ENCODE measurements at regions not wholly inside any gene's neighbourhood (a gene's known extent, or its start where the extent isn't known, plus 50 kb on each side); places are given as distances from the start of the nearest gene placed in this dataset.

DNA sequence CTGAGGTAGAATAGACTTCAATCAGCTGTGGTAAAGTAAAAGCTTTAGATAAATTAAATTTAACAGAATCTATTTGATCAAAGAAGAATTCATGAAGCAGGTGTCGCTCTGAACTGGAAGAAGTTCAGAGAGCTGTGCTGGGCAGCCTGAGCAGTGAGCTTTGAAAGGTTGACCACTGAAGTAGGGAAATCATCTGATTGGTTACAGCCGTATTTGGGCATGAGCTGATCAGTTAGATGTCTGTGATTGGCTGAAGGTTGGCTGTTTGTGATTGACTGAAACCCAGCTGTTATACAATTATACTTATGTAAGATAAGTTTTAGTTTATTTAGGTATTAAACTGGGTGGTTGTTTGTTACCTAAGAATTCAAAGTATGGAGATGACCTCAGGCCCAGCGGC, 1174.6 kb downstream of the CDH9 start:
- H3K9me3 Mint-ChIP-seq (ENCODE audit: low read depth), result peaks cover 18% of the 10 kb centered on the region
- DNase-seq (ENCODE audit: low spot score), result no peak
- no peak overlapping the region for H3K27ac Mint-ChIP-seq (ENCODE audit: unreplicated experiment)
- H3K36me3 Mint-ChIP-seq (ENCODE audit: low read depth), result no peaks in the 10 kb centered on the region
- H3K27me3 Mint-ChIP-seq (ENCODE audit: low read depth), result no peaks in the 10 kb centered on the region
- TF ChIP-seq, protein P1, sequence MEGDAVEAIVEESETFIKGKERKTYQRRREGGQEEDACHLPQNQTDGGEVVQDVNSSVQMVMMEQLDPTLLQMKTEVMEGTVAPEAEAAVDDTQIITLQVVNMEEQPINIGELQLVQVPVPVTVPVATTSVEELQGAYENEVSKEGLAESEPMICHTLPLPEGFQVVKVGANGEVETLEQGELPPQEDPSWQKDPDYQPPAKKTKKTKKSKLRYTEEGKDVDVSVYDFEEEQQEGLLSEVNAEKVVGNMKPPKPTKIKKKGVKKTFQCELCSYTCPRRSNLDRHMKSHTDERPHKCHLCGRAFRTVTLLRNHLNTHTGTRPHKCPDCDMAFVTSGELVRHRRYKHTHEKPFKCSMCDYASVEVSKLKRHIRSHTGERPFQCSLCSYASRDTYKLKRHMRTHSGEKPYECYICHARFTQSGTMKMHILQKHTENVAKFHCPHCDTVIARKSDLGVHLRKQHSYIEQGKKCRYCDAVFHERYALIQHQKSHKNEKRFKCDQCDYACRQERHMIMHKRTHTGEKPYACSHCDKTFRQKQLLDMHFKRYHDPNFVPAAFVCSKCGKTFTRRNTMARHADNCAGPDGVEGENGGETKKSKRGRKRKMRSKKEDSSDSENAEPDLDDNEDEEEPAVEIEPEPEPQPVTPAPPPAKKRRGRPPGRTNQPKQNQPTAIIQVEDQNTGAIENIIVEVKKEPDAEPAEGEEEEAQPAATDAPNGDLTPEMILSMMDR (IDR thresholded peaks at IDR 0.05), result no peak
- no peak overlapping the region for H3K4me3 Mint-ChIP-seq (ENCODE audit: unreplicated experiment)
- H3K4me1 Mint-ChIP-seq (ENCODE audit: low read depth), result no peaks in the 10 kb centered on the region

DNA sequence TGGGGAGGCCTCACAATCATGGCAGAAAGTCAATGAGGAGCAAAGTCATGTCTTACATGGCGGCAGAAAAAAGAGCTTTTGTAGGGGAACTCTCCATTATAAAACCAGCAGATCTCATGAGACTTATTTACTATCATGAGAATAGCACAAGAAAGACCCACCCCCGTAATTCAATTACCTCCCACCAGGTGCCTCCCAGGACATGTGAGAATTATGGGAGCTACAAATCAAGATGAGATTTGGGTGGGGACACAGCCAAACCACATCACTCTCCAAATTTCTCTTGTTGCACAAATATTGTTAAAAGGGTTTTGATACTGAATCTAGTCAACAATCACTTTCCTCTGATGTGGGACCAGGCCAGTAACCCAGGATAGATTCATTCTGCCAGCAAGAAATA, 1176.1 kb downstream of the CDH9 start:
- Mint-ChIP-seq H3K27me3 (ENCODE audit: low read depth) (no peaks in the 10 kb centered on the region), H3K4me1 (ENCODE audit: low read depth) (no peaks in the 10 kb centered on the region), H3K4me3 (ENCODE audit: unreplicated experiment) (no peak overlapping the region), H3K27ac (ENCODE audit: unreplicated experiment) (no peak overlapping the region), H3K36me3 (ENCODE audit: low read depth) (no peaks in the 10 kb centered on the region), H3K9me3 (ENCODE audit: low read depth) (peaks cover 13% of the 10 kb centered on the region)
- no peak for DNase-seq (ENCODE audit: low spot score)
- TF ChIP-seq, protein P1 (IDR thresholded peaks at IDR 0.05), result peak; percentile 17

DNA sequence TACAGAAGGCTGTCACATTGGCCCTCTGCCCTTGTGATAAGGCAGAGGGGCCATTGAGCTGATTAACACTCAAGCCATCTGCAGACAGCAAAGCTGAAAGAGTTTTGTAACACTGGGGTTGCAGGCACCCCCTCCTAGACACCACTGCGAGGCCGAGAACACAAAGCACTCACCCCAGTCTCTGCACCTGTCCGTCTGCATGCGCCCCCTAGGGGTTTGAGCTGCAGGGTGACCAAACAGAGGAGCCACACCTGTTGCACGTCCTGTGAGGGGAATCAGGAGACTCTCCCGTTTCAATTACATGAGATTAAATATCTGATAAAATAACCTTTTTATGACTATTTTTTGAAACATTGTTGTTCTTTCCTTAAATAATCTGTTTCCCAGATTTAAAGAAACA, 1180.4 kb downstream of the CDH9 start:
- Mint-ChIP-seq H3K27ac (ENCODE audit: unreplicated experiment) (no peak overlapping the region), H3K4me1 (ENCODE audit: low read depth) (no peaks in the 10 kb centered on the region), H3K4me3 (ENCODE audit: unreplicated experiment) (no peak overlapping the region), H3K9me3 (ENCODE audit: low read depth) (peaks cover 9% of the 10 kb centered on the region), H3K27me3 (ENCODE audit: low read depth) (no peaks in the 10 kb centered on the region), H3K36me3 (ENCODE audit: low read depth) (no peaks in the 10 kb centered on the region)
- TF ChIP-seq, protein P1 (IDR thresholded peaks at IDR 0.05), result no peak
- no peak for DNase-seq (ENCODE audit: low spot score)

DNA sequence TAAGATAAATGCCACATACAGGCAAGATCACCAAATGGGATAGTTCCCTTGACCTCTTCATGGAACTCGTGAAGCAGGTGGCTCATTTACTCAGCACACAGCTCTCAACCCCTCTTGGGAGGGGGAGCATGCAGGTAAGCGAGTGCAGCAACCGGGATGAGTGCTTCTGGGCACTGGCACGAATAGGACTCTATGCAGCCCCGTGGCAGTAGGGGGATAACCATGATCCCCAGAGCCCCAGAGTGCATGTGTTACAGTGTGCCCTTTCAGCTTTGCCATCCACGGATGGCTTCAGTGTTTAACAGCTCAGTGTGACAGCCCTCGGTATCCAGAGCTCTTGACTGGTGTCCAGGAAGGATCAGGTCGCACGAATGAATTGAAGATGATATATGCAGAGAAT, 1187.1 kb downstream of the CDH9 start:
- TF ChIP-seq, protein P1 (IDR thresholded peaks at IDR 0.05), result no peak
- Mint-ChIP-seq H3K4me3 (ENCODE audit: unreplicated experiment) (no peak overlapping the region), H3K36me3 (ENCODE audit: low read depth) (no peaks in the 10 kb centered on the region), H3K4me1 (ENCODE audit: low read depth) (no peaks in the 10 kb centered on the region), H3K9me3 (ENCODE audit: low read depth) (no peaks in the 10 kb centered on the region), H3K27me3 (ENCODE audit: low read depth) (no peaks in the 10 kb centered on the region), H3K27ac (ENCODE audit: unreplicated experiment) (no peak overlapping the region)
- no peak for DNase-seq (ENCODE audit: low spot score)

DNA sequence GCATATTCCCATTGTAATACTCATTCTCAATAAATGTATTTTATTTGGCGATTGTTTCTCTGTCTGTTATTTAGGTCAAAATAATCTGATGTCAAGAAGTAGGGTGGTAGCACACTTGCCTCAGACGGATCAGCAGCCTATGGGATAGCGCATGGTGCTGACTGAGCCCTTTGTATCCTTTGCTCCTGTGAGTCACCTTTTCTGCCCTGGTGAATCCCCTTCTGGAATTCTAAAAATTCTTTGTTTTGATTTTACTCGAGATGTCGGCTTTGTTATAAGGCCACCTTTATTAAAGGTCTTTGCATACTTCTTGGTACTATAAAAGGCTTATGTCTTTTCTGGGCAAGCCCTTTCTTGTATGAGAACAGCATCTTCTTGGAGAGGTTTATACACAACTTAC, 1187.8 kb downstream of the CDH9 start:
- Mint-ChIP-seq H3K4me3 (ENCODE audit: unreplicated experiment) (no peak overlapping the region), H3K27me3 (ENCODE audit: low read depth) (no peaks in the 10 kb centered on the region), H3K27ac (ENCODE audit: unreplicated experiment) (no peak overlapping the region), H3K36me3 (ENCODE audit: low read depth) (no peaks in the 10 kb centered on the region), H3K4me1 (ENCODE audit: low read depth) (no peaks in the 10 kb centered on the region), H3K9me3 (ENCODE audit: low read depth) (peaks cover 1% of the 10 kb centered on the region)
- TF ChIP-seq, protein P1 (IDR thresholded peaks at IDR 0.05), result no peak
- DNase-seq (ENCODE audit: low spot score), result no peak
